GM19468 (cell line): ENCODE measurements at regions not wholly inside any gene's neighbourhood (a gene's known extent, or its start where the extent isn't known, plus 50 kb on each side); places are given as distances from the start of the nearest gene placed in this dataset.

Experiments used
- ATAC-seq: cut with Tn5 transposase; IDR thresholded peaks from one replicate; pipeline ENCODE4 v1.9.1; 2021; ENCODE audit warnings: mild to moderate bottlenecking, moderate library complexity, moderate number of reproducible peaks; ENCODE audit not compliant: unreplicated experiment; ENCODE audit errors: extremely low read depth

DNA sequence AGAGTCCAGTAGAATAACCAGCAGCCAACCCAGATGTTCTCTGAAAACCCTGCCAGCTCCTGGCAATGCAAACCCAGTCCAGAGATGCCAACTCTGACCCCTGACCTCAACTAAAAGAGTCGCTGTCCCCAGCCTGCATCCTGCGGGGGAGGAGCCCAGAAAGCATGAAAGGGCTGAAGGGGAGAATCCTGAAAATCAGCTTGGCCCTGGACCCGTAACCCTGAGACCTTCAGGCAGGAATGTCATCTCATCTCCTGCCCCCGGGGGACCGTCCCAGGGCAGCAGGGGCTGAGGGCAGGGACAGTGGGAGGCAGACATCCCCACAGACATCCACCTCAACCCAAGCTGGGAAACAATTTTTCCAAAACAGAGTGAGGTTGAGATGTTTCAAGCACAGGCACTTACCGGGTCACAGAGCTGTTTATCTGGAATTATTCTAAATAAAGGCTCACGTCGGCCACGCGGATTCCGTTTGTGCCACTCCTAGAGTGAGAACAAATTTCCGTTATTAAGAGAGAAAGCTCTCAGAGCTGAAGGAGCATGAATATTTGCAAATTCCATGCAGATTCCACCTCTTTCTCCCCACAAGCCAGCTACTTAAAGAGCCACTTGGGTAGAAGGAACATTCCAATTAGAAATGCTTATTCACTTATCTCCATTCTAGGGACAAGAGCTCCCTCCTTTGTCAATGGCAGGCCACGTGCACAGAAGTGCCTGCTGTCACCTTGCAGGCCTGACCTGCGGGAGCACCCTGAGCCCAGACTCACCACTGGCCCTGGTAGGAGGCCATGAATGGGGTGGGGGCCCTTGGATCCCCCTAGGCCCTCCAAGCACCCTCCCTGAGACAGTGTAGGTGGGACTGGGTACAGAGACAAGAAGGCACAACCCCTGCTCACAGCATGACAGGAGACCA lies 240.1 kb downstream of the NPHP4 start:
- no peak for ATAC-seq

DNA sequence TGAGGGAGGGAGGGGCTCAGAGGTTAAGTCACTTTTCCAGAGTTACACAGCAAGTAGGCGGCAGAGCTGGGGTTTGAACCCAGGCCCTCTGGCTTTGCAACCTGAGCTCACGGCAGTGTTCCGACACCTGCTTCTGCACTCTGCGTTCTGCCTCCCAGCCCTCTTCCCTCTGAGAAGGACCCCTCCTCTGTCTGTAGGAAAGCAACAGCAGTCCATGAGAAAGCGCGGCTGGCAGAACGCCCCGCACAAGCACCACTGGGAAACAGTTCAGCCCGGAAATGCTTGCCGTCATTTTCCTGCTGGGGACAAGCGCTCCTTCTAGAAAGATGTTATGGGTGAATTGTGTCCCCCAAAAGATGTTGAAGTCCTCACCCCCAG lies 241.1 kb downstream of the NPHP4 start:
- ATAC-seq: no peak

DNA sequence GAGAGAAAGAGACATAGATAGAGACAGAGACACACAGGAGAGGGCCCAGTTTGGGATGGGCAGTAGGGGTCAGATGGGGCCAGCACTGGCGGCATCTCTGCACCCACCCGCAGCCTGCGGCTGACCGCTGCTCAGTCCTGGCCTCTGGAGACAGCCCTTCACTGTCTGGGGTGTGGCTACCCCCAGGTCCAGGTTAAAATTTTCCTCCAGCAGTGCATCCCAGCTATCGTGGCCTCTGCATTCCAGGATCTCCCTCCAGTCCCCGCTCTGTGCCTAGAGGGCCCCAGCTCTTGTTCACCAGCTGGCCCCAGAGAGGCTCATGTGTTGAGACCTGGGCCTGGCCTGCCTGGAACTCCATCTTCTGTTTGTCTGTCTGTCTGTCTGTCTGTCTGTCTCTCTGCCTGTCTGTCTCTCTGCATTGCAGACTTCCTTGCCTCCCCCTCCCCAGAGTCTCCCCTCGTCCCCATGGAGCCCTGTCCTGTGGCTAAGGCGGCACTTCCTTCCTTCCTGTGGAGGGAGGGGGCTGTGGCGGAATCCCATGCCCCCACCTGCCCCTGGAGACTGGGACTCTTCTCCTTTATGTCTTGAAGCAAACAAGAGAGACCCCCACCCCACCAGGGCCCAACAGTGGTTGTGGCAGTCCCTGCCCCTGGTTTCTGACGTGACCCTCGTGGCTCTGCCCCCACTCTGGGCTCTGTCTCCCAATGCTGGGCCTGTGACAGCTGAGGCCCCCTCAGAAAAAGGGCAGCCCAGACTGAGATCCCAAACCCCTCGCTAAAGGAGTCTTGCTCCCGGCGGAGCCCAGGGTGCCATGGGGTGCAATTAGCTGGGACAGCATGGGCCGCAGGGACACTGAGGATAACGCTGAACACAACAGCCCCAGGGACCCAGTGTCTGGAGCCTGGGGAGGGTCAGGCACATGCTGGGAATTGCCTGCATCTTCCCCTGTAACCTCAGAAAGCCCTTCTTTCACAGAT lies 241.8 kb downstream of the NPHP4 start:
- no peak for ATAC-seq

DNA sequence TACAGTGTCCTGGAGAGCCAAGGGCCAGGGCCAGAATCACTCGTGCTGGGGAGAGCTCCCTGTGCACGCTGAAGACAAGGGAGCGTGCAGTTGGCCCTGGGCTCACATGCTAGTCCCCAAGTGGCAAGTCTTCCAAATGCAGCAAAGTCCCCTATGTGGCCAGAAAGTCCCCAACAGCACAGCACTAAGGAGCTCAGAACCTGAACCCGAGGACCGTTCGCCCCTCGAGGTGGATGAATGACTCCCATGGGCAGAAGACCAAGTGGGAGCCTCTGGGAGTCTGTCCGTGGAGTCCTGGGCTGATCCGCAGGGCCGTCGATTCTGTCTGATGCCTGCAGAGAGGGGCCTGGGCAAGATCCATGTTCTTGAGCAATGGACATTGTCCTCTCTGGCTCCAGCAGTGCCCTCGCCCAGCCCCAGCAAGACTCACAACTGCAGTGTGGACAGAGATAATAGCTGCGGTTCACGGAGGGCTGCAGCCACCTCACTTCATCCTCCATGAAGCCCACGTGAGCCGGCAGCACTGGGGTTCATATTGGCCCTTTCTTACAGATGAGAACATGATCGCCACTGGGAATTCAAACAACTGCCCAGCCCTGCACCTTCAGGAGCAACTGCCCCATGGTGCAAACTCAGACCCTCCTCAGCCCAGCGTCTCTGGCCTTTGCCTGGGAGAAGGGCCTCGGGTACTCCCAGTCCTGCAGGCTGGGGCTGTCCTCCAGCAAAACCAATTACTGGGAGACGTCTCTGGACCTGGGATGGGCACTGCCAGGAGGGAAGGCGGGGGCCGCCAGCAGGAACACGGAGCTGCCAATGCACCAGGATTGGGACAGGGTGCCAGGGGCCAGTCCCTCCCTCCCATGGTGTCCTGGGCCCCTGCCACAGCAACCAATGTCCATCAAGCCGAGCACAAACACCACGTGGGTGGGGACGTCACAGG lies 243.7 kb downstream of the NPHP4 start:
- no peak for ATAC-seq

DNA sequence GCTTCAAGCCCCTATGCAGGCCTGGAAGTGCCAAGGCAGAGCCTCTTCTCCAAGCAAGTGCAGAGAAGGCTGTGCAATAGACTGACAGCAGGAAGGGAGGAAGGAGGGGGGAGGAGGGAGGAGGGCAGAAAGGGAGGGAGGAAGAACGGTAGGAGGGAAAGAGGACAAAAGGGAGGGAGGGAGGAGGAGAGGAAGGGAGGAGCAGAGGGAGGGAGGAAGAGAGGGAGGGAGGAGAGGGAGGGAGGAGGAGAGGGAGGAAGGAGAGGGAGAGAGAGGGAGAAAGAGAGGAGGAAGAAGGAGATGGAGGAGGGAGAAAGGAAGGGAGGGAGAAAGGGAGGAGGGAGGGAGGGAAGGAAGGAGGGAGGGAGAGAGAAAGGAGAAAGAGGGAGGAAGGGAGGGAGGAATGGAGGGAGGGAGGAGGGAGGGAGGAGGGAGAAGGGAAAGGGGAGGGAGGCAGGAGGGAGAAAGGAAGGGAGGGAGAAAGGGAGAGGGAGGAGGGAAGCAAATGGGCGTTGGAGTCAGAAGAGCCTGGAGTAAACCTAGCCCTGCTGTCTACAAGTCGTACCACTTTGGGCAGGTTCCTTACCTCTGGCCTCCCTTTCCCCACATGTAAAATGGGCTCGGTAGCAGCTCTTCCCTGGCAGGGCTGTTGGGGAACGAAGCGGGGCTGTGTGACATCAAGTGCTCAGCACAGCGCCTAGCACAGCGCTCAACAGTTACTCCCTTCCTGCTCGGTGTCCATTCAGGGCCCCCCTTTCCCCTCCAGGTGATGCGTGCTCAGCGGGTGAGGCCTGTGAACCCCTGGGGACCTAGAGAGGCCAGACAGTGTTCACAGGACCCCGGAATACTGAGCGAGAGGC lies 244.6 kb downstream of the NPHP4 start:
- ATAC-seq: no peak

DNA sequence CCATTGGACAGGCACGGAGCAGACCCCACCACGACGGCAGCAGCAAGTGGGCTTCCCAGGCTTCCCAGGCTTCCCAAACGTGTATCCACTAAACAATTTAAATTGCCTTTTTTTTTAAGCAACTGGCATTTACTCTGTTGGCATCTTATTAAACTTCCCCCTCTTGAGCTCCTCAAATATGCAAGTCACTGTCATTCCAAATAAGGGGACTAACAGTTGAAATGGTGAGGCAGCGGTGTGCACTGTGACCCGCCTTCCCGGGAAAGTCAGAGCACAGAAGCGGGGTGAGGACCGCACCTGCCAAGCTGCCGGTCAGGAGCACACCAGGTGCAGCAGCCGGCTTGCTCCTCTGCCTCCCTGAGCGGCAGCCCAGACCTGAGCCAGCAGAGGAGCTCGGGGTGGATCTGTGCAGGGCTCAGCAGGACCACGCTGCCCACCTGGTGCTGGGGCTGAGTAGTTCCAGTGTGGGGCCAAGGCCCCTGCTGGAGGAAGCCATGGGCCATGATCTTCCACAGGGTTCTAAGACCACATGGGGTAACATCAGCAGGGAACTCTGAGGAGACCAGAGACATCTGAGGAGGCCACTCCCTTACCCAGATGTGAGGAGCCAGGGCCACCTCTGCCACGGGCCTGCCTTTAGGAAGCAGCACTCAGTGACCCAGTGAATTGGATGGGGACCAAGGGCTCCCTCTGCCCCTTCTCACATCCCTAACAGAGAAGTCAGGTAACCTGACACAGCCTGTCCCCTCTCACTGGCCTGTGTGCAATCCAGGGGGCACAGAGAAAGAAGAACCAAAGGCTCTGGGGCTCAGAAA lies 245.4 kb downstream of the NPHP4 start:
- no peak for ATAC-seq

DNA sequence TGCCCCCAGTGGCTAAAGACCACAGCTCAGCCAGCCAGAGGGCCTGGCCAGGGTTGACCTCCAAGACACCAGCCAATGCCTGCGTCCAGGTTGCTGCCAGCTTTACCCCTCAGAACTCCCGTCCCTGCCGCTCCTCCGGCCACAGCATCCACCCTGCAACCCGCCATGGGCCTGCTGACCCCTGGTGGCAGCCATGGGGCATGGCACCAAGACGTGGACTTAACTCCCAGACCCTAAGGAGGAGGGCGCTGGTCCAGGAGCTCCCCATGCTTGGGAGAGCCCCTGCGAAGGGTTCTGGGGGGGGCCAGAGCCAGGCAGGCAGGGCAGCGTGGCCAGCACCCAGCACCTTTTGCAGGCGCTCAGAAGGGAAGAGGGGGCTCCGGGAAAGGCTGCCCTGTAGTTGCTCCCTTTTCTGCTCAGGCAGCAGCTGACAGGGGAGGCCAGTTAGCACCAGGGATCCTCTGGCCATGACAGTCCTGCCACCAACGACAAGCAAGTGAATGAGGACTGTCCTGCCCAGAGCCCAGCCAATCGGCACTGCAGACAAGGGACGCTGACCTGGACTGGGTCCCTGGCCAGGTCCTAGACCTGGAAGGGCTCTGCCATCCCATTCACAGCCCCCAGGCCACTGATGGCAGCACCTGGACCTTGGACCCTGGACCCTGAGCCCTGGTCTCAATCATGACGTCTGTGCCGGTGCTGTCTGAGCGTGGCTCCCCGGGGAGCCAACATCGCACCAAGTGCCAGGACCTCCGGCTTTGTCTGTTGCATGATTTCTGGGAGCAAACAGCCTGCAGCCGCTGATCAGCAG lies 246.2 kb downstream of the NPHP4 start:
- no peak for ATAC-seq

DNA sequence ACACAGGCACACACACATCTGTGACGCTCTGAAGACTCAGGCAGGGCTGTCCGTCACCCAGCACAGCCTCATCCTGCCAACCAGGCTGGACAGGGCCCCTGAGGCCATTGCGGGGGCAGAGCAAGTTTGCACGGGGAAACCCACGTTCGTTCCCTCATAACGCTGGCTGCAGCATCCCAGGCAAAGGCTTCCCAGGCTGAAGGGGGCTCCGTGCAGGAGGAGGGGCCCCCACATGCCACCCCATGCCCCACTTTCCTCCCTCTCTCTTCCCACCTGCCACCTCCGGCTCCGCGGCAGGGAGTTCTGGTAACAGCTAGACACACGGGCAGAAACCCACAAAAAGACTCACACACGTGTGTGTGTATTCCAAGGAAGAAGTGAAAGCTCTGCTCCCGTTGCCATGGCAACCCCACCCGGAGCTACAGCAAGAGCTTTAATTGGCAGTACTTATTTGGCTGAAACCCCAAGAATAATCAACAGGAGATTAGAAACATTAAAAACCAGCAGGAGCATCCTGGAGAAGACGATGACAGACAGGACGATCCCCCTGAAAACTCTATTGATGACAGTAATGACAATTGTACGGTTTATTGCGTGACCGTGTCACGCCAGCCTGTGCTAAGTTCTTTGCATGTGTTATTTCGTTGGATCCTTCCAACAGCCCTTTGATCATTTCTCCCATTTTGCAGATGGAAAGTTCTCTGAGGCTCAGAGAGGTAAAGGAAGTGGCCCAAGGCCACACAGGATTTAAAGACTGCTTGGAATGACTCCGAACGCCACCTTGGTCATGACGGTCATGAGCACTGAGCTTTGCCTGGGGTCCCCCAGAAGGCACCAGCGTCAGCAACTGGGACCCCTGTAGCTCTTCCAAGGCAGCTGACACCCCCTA lies 247.1 kb downstream of the NPHP4 start:
- ATAC-seq: no peak

DNA sequence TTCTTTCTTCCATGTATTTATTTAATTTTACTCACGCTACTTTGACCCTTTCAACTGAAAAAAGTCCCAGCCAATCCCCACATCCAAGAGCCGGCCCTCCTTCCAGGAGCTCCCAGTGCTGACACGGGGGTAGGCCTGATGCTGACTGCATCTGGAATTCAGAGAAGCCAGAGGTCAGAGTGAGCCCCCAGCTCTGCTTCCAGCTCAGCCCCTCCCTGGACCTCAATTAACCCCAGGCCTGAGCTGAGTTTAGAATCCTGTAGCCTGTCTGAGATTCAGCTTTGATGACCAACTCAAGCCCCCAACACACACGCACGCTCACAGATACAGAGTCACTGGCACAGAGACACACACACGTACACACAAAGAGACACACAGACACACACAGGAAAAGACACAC lies 247.9 kb downstream of the NPHP4 start:
- no peak for ATAC-seq

DNA sequence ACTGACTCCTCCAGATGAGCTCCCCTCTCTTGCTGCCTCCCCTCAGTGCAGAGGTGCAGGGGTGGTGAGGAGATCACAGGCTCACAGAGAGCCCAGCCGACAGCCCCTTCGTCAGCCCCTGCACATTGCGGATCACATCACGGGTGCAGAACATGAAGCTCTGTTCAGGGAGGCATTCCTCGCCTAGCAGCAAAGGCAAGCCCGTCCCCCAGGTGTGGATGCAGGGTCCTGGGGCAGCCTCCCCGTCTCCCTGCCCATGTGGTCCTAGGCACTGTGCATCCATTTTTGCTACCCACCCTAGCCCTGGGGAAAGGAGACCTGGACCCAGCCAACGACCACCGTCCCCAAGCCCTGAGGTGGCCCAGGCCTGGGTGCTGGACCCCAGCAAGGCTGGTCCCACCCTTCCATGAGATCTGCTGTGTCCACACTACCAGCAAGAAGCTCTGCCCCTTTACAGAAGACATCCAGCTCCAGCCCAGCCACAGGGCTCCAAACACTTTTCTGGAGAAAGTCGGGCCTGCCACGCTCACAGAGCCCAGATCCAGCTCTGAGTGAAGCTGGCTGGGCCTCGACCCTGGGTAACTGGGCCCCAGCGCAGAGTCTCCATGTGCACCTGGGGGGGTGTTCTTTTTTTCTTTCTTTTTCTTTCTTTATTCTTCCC lies 248.7 kb downstream of the NPHP4 start:
- ATAC-seq: no peak

DNA sequence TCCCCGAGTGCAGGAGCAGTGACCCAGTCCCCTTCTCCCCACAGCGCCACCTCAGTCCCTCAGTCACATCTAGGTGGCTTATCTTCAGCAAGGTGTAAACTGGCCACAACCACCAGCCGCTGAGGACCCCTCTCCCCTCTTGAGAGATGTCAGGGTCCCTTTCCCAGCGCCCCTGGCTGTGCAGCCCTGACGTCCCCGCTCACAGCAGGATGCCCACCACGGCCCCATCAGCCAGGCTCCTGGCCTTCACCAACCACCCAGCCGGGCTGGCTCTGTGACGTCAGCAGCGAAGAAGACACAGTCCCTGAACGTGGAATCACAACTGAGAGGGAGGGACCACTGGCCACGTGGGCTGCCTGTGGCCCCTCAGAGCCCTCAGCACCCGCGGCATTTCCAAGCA lies 249.4 kb downstream of the NPHP4 start:
- ATAC-seq: no peak

DNA sequence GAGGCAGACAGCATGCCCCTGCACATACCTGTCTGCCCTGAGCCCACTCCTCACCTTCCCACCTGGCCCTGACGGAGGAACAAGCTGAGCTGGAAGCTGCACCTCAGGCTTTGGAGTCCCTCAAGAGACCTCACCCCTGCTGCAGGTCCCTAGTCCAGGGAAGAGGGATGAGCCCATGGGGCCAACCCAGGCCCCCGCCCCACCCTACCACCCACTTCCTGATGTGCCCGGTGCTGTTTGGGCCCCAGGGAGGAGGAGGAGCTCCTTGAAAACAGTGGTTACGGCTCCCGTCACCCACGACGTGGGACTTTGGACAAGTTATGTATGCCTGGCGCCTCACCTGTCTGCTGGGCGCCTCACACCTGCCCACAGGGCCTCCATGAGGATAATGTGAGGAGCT lies 250.2 kb downstream of the NPHP4 start:
- ATAC-seq: no peak

DNA sequence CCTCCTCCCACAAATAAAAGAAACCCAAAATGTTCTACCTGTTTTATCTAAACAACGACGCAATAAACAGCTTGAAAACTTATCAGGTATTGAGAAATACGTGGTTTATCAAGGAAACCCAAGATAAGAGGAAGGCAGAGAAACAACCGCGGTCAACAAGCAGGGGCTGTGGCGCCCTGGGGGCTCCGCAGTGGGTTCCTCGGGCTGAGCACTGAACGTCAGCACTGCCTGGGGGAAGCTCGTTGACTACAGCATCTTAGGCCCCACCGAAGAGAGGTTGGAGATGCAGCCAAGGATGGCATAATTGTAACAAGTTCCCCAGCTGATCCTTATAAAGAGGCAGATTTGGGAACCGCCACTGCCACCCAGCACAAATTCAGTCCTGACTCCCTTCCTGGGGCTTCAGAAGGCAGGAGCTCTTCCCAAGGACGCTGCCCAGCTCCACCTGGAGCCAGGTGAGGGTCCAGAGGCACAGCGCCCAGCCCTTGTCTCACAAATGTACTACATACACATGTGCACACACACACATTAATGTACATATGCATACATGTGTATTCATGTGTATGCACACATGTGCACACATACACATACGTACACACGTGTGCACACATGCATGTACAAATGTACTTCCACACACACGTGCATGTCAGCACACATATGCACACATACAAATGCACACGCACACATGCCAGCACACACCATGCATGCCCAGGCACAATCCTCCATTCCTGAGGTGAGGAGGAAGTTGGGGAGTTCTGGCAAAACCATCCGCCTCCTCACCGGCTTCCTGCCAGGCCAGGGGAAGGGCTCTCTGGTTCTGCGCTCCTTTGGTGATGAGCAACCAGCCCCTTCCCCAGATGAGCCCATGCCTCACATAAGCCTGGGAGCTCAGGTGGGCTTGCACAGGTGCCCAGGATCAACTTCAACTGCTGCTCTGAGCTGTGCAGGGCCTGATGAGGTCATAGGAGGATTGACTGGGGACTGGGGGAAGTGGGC lies 251.1 kb downstream of the NPHP4 start:
- no peak for ATAC-seq

DNA sequence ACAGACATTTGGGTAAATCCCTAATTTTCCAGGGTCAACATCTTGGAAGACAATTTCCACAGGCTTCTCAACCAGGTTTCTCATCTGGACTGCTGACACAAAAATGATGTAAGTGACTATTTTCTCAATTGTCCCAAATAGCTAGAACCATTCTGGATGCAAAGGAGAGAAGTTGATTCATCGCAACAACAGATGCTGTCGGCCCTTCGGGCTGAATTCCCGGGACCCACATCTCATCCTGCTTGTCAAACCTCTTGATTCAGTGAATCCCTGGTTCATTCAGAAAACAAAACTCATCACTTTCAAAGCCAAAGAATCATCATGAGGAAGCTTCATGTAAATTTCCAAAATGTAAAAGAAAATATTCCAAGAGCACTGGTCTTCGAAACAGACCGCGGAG lies 251.8 kb downstream of the NPHP4 start:
- no peak for ATAC-seq

DNA sequence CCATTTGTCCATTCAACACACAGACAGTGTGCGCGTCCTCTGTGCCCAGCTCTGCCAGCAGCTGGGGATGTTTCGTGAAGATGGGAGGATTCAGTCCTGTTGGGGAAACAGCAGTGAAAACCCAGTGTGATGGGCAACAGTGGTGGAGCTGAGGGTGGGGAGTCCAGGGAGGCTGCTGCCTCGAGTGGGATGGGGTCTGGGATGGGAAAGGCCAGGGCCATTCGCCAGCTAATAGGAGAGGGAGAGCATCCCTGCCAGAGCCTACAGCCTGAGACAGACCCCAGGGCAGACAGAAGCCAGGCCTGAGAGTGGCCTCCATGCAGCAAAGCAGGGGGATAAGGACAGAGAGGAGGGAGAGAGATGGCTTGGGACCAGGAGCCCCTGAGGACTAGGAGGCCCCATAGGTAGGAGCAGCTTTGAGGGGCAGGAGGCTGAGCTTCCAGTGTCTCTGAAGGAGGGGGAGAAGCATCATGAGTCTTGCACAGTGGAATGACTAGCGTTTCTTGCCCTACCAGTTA lies 252.6 kb downstream of the NPHP4 start:
- no peak for ATAC-seq
